Osteoblast (primary cell): ENCODE measurements at regions not wholly inside any gene's neighbourhood (a gene's known extent, or its start where the extent isn't known, plus 50 kb on each side); places are given as distances from the start of the nearest gene placed in this dataset.

Experiments used
- DNase-seq: peaks from one replicate; pipeline ENCODE4 v3.0.0; 2011; ENCODE audit warnings: low spot score, mixed read lengths; ENCODE audit not compliant: insufficient read length; ENCODE audit errors: missing footprints
- H2AFZ ChIP-seq: 2 replicates; pipeline ENCODE4 v1.6.0; 2011; ENCODE audit warnings: mild to moderate bottlenecking, low read length
- H3K27ac ChIP-seq: 2 replicates; pipeline ENCODE4 v1.5.1; 2011; ENCODE audit warnings: mild to moderate bottlenecking, low read depth, low read length, moderate library complexity
- H3K27me3 ChIP-seq: 2 replicates; pipeline ENCODE4 v1.6.0; 2012; ENCODE audit warnings: mild to moderate bottlenecking, control low read depth, inconsistent platforms, low read length, moderate library complexity; ENCODE audit not compliant: insufficient read depth
- H3K36me3 ChIP-seq: 2 replicates; pipeline ENCODE4 v1.5.1; 2011; ENCODE audit warnings: mild to moderate bottlenecking, low read length, control low read depth, moderate library complexity; ENCODE audit not compliant: insufficient read depth
- H3K4me1 ChIP-seq: 2 replicates; pipeline ENCODE4 v1.5.1; 2011; ENCODE audit warnings: mild to moderate bottlenecking, low read length, control low read depth, moderate library complexity; ENCODE audit not compliant: insufficient read depth
- H3K4me2 ChIP-seq: 2 replicates; pipeline ENCODE4 v1.6.0; 2011; ENCODE audit warnings: mild to moderate bottlenecking, low read length; ENCODE audit not compliant: insufficient read depth
- H3K4me3 ChIP-seq: fragments of 200-600 bp; sonication (generic); 3 replicates; pipeline ENCODE4 v1.5.1; 2012; ENCODE audit warnings: mild to moderate bottlenecking, low read length, inconsistent platforms; ENCODE audit not compliant: insufficient read depth
- H3K79me2 ChIP-seq: 2 replicates; pipeline ENCODE4 v1.6.0; 2012; ENCODE audit warnings: mild to moderate bottlenecking, low read length, control low read depth, inconsistent platforms; ENCODE audit not compliant: insufficient read depth
- H3K9me3 ChIP-seq: 2 replicates; pipeline ENCODE4 v1.5.1; 2011; ENCODE audit warnings: low read depth, low read length, control low read depth
- H4K20me1 ChIP-seq: 2 replicates; pipeline ENCODE4 v1.6.0; 2012; ENCODE audit warnings: mild to moderate bottlenecking, low read length, control low read depth; ENCODE audit not compliant: insufficient read depth
- TF ChIP-seq, protein P1 (sequence below): IDR thresholded peaks from 2 replicates; pipeline ENCODE4 v1.5.1; 2011; ENCODE audit warnings: mild to moderate bottlenecking, low read depth, low read length, moderate library complexity; ENCODE audit errors: extremely low read depth

DNA sequence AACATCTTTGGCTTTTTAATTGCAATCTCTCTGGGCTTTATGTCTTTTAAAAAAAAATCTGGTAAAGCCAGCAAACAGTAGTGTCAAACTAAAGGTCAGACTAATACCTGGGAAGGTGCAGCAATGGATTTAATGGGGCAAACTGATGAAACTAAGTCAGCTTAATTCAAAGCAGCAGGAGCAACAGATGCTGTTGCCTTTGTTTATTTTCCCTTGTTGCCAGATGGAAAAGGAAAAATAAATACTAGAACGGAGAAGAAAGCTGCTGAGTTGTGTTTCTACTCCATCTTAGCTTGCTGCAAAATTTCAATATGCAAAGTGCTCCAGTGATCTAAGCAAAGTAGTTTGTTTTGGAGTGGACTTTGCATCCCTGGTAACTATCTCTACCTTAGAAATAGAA, 1097.8 kb downstream of the PCDH17 start:
- H3K4me2 ChIP-seq: no peak overlapping the region
- no peaks in the 10 kb centered on the region for H3K36me3 ChIP-seq
- no peaks in the 10 kb centered on the region for H3K79me2 ChIP-seq
- H2AFZ ChIP-seq: no peak overlapping the region
- H4K20me1 ChIP-seq: no peaks in the 10 kb centered on the region
- no peaks in the 10 kb centered on the region for H3K4me1 ChIP-seq
- peaks cover 5% of the 10 kb centered on the region for H3K9me3 ChIP-seq
- H3K4me3 ChIP-seq: no peak overlapping the region
- no peaks in the 10 kb centered on the region for H3K27me3 ChIP-seq
- TF ChIP-seq, protein P1, sequence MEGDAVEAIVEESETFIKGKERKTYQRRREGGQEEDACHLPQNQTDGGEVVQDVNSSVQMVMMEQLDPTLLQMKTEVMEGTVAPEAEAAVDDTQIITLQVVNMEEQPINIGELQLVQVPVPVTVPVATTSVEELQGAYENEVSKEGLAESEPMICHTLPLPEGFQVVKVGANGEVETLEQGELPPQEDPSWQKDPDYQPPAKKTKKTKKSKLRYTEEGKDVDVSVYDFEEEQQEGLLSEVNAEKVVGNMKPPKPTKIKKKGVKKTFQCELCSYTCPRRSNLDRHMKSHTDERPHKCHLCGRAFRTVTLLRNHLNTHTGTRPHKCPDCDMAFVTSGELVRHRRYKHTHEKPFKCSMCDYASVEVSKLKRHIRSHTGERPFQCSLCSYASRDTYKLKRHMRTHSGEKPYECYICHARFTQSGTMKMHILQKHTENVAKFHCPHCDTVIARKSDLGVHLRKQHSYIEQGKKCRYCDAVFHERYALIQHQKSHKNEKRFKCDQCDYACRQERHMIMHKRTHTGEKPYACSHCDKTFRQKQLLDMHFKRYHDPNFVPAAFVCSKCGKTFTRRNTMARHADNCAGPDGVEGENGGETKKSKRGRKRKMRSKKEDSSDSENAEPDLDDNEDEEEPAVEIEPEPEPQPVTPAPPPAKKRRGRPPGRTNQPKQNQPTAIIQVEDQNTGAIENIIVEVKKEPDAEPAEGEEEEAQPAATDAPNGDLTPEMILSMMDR: no peak
- DNase-seq: no peak
- no peak overlapping the region for H3K27ac ChIP-seq

DNA sequence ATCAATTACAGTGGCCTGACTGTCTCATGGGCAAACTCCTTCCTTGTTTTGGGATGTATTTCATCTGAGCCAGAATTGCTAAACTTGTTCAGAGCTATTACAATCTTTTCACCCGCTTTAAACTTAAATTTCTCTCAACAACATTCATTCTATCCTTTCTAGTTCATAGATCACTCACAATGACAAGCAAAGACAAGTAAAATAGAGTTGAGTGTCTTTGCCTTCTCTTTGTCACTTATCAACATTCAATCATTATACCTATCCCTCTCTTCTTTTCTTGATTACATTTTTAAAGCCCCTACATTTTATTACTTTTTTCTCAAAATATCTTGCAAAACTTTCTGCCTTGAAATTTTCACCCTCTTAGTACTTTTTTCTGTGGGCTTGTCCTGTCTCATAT, 1113.1 kb downstream of the PCDH17 start:
- Histone ChIP-seq H3K4me1 (no peaks in the 10 kb centered on the region), H3K27me3 (no peaks in the 10 kb centered on the region), H3K27ac (no peak overlapping the region), H2AFZ (no peak overlapping the region), H3K9me3 (no peaks in the 10 kb centered on the region), H3K79me2 (no peaks in the 10 kb centered on the region), H4K20me1 (no peaks in the 10 kb centered on the region), H3K36me3 (no peaks in the 10 kb centered on the region), H3K4me2 (no peak overlapping the region), H3K4me3 (no peak overlapping the region)
- no peak for DNase-seq
- TF ChIP-seq, protein P1: no peak

DNA sequence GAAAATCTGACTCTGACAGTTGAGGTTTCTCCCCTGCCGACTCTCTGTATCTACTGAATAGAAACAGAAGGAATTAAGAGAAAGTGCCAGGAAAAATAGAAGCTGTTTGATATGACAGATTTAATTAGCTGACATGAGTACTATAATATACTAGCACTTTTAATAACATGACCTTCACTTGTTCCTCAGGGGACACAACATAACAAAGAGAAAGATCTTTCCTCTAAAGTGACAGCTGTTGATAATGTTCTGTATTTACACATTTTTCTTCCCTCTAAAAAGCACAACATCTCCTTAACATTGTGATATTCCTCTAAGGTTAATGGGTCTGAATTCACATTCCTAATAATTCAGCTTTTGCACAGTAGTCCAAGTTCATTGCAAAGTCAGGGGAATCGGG, 1136.0 kb downstream of the PCDH17 start:
- H3K27me3 ChIP-seq: no peaks in the 10 kb centered on the region
- DNase-seq: no peak
- no peak overlapping the region for H3K4me2 ChIP-seq
- H2AFZ ChIP-seq: no peak overlapping the region
- H3K9me3 ChIP-seq: no peaks in the 10 kb centered on the region
- H3K79me2 ChIP-seq: no peaks in the 10 kb centered on the region
- no peak overlapping the region for H3K27ac ChIP-seq
- H4K20me1 ChIP-seq: no peaks in the 10 kb centered on the region
- H3K36me3 ChIP-seq: no peaks in the 10 kb centered on the region
- no peaks in the 10 kb centered on the region for H3K4me1 ChIP-seq
- TF ChIP-seq, protein P1: no peak
- no peak overlapping the region for H3K4me3 ChIP-seq

DNA sequence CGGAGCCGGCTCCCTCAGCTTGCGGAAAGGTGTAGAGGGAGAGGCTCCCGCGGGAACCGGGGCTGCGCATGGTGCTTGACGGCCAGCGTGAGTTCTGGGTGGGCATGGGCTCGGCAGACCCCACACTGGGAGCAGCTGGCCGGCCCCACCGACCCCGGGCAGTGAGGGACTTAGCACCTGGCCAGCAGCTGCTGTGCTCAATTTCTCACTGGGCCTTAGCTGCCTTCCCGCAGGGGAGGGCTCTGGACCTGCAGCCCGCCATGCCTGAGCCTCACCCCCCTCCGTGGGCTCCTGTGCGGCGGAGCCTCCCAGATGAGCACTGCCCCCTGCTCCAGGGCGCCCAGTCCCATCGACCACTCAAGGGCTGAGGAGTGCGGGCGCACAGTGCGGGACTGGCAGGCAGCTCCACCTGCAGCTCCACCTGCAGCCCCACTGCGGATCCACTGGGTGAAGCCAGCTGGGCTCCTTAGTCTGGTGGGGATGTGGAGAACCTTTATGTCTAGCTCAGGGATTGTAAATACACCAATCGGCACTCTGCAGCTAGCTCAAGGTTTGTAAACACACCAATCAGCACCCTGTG, 1141.8 kb downstream of the PCDH17 start:
- DNase-seq: no peak
- Histone ChIP-seq H3K4me3 (no peak overlapping the region), H2AFZ (no peak overlapping the region), H3K4me2 (no peak overlapping the region), H4K20me1 (no peaks in the 10 kb centered on the region), H3K27me3 (no peaks in the 10 kb centered on the region), H3K27ac (no peak overlapping the region), H3K4me1 (no peaks in the 10 kb centered on the region), H3K9me3 (no peaks in the 10 kb centered on the region), H3K36me3 (no peaks in the 10 kb centered on the region), H3K79me2 (no peaks in the 10 kb centered on the region)
- TF ChIP-seq, protein P1: no peak
